CD4-positive, alpha-beta T cell (primary cell): ENCODE measurements at regions not wholly inside any gene's neighbourhood (a gene's known extent, or its start where the extent isn't known, plus 50 kb on each side); places are given as distances from the start of the nearest gene placed in this dataset.

Experiments
- ATAC-seq: fragments of 200-7000 bp; cut with Tn5 transposase; one replicate; pipeline ENCODE4 v1.10.0; 2022; ENCODE audit warnings: mild to moderate bottlenecking; ENCODE audit not compliant: poor library complexity
- CTCF ChIA-PET: fragments of 350-600 bp; sonication (Branson Sonifier 250); formaldehyde crosslinking; loops from one replicate; lab custom pipeline; 2021; ENCODE audit warnings: antibody characterized with exemption, inconsistent platforms; lab: Charles Lee
- POLR2A ChIA-PET: fragments of 350-600 bp; sonication (Branson Sonifier 250); formaldehyde crosslinking; loops from one replicate; lab custom pipeline; 2021; ENCODE audit warnings: antibody characterized with exemption, inconsistent platforms; lab: Charles Lee
- DNase-seq, 14 experiments: peaks; one replicate each; pipeline ENCODE4 v3.0.0-alpha.2; 2013 to 2020; ENCODE audit warnings: mixed read lengths in 2 of 14
- H3K27ac ChIP-seq, 2 donors: one replicate each; pipeline versions ENCODE4 v1.5.1 to v1.7.0; 2013; ENCODE audit warnings: low read length in 2 of 2, low read depth in 1 of 2, mild to moderate bottlenecking in 1 of 2
- H3K27me3 ChIP-seq, 2 experiments: 1 replicate in 1 of 2; 2 replicates in 1 of 2; pipeline versions ENCODE4 v1.6.1 to v1.7.0; 2013; ENCODE audit warnings: low read length in 2 of 2, control low read depth in 1 of 2, mild to moderate bottlenecking in 1 of 2, moderate library complexity in 1 of 2; ENCODE audit not compliant: insufficient read depth in 2 of 2, control insufficient read depth in 1 of 2
- H3K36me3 ChIP-seq: one replicate; pipeline ENCODE4 v1.6.1; 2013; ENCODE audit warnings: low read length, control low read depth; ENCODE audit not compliant: insufficient read depth
- H3K4me1 ChIP-seq: one replicate; pipeline ENCODE4 v1.6.1; 2013; ENCODE audit warnings: low read length, control low read depth; ENCODE audit not compliant: insufficient read depth
- H3K4me3 ChIP-seq: one replicate; pipeline ENCODE4 v1.5.1; 2013; ENCODE audit warnings: mild to moderate bottlenecking, low read length, moderate library complexity
- H3K9me3 ChIP-seq, 2 experiments: 1 replicate in 1 of 2; 2 replicates in 1 of 2; pipeline versions ENCODE4 v1.6.1 to v1.7.0; 2013; ENCODE audit warnings: low read length in 2 of 2, mild to moderate bottlenecking in 2 of 2, control low read depth in 1 of 2, moderate library complexity in 1 of 2; ENCODE audit not compliant: control insufficient read depth in 1 of 2, insufficient read depth in 1 of 2
- H3K27ac Mint-ChIP-seq: one replicate; pipeline ENCODE4 v1.8.0; 2020; ENCODE audit warnings: mixed read lengths
- H3K27me3 Mint-ChIP-seq: one replicate; pipeline ENCODE4 v1.8.0; 2021; ENCODE audit warnings: mixed read lengths
- H3K36me3 Mint-ChIP-seq: one replicate; pipeline ENCODE4 v1.8.0; 2021; ENCODE audit warnings: low read depth, mixed read lengths
- H3K4me1 Mint-ChIP-seq: one replicate; pipeline ENCODE4 v1.8.0; 2021; ENCODE audit warnings: low read depth, mixed read lengths
- H3K4me3 Mint-ChIP-seq: one replicate; pipeline ENCODE4 v1.8.0; 2020; ENCODE audit warnings: mild to moderate bottlenecking, mixed read lengths
- H3K9me3 Mint-ChIP-seq: one replicate; pipeline ENCODE4 v1.8.0; 2020; ENCODE audit warnings: mixed read lengths
- intact Hi-C, 2 experiments: fragments of 100-400 bp; cut with DNase I in 1 of 2; cut with micrococcal nuclease in 1 of 2; formaldehyde crosslinking; loops; one replicate each; pipeline versions ENCODE4 v1.15.1 to v1.9.0; 2023 to 2025; cut with DNase I, micrococcal nuclease
- TF ChIP-seq, protein P1 (sequence below): fragments of 200-600 bp; IDR thresholded peaks from one replicate; pipeline ENCODE4 v1.8.0; 2022; ENCODE audit warnings: antibody characterized with exemption, mild to moderate bottlenecking

DNA sequence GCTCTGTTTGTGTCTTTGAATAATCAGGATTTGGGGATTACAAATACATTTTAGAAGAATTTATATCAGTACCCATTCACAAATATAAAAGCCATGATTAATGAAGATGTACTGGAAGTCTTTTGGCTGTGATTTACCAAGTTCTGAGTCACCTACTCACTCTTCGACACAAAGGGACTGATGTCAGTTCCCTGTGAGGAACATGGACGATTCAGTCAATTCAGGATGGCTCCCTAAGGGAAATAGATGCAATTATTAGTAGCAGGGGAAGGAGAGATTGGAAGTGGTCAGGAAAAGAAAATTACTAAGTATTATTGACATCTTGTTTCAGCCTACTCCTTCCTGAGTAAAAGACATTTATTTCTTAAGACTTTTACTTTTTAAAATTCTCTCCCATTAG, 550.7 kb upstream of the SLIT2 start:
- intact Hi-C loops, result no loop called here
- H3K9me3 Mint-ChIP-seq, result peaks cover 19% of the 10 kb centered on the region
- no peak overlapping the region for H3K4me3 Mint-ChIP-seq
- no peak overlapping the region for H3K27ac ChIP-seq
- H3K27me3 Mint-ChIP-seq, result no peaks in the 10 kb centered on the region
- no peaks in the 10 kb centered on the region for H3K9me3 ChIP-seq
- CTCF ChIA-PET, result no interaction called here
- no peaks in the 10 kb centered on the region for H3K36me3 ChIP-seq
- ATAC-seq (no peak), DNase-seq (no peak)
- TF ChIP-seq, protein P1, sequence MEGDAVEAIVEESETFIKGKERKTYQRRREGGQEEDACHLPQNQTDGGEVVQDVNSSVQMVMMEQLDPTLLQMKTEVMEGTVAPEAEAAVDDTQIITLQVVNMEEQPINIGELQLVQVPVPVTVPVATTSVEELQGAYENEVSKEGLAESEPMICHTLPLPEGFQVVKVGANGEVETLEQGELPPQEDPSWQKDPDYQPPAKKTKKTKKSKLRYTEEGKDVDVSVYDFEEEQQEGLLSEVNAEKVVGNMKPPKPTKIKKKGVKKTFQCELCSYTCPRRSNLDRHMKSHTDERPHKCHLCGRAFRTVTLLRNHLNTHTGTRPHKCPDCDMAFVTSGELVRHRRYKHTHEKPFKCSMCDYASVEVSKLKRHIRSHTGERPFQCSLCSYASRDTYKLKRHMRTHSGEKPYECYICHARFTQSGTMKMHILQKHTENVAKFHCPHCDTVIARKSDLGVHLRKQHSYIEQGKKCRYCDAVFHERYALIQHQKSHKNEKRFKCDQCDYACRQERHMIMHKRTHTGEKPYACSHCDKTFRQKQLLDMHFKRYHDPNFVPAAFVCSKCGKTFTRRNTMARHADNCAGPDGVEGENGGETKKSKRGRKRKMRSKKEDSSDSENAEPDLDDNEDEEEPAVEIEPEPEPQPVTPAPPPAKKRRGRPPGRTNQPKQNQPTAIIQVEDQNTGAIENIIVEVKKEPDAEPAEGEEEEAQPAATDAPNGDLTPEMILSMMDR, result no peak
- no peaks in the 10 kb centered on the region for H3K36me3 Mint-ChIP-seq
- H3K4me3 ChIP-seq, result no peak overlapping the region
- H3K27me3 ChIP-seq, result no peaks in the 10 kb centered on the region
- POLR2A ChIA-PET, result no interaction called here
- no peak overlapping the region for H3K27ac Mint-ChIP-seq
- no peaks in the 10 kb centered on the region for H3K4me1 Mint-ChIP-seq
- no peaks in the 10 kb centered on the region for H3K4me1 ChIP-seq

DNA sequence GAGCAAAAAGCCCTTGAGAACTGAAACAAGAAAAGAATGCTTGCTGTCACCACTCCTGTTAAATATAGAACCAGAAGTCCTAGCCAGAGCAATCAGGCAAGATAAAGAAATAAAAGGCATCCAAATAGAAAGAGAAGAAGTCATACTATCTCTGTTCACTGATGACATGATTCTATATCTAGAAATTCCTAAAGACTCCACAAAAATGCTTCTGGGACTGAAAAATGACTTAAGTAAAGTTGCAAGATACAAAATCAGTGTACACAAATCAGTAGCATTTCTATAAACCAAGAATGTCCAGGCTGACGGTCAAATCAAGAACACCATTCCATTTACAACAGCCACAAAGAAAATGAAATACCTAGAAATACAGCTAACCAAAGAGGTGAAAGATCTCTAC, 552.7 kb upstream of the SLIT2 start:
- Mint-ChIP-seq H3K4me1 (no peaks in the 10 kb centered on the region), H3K27me3 (no peaks in the 10 kb centered on the region), H3K36me3 (no peaks in the 10 kb centered on the region), H3K4me3 (no peak overlapping the region), H3K9me3 (peaks cover 17% of the 10 kb centered on the region), H3K27ac (no peak overlapping the region)
- DNase-seq (no peak), ATAC-seq (no peak)
- Histone ChIP-seq H3K36me3 (no peaks in the 10 kb centered on the region), H3K4me1 (no peaks in the 10 kb centered on the region), H3K27ac (no peak overlapping the region), H3K4me3 (no peak overlapping the region), H3K9me3 (peaks cover 0 to 4% of the 10 kb centered on the region in 2 experiments), H3K27me3 (no peaks in the 10 kb centered on the region)
- ChIA-PET POLR2A (no interaction called here), CTCF (no interaction called here)
- TF ChIP-seq, protein P1, result no peak
- intact Hi-C loops, result no loop called here

DNA sequence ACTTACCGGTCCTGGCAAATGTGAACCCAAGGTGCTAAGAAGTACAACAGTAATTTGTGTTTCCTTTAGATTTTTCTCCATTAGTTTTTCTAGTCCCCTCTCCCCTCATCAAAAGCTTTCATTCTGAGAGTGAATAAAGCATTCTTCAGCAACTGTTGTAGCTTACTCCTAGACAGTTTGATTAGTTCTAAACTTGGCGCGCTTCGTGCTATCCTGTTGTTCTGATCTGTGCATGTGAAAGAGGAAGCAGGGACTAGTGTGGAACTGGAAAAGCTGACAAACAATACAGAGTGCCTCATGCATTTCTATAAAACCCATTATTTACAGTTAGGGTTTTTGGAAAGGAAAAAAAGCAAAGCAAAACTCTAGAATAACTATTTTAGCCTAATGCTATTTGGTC, 556.9 kb upstream of the SLIT2 start:
- peaks cover 0 to 4% of the 10 kb centered on the region in 2 experiments for H3K9me3 ChIP-seq
- Mint-ChIP-seq H3K27ac (no peak overlapping the region), H3K4me1 (no peaks in the 10 kb centered on the region), H3K4me3 (no peak overlapping the region), H3K36me3 (no peaks in the 10 kb centered on the region), H3K9me3 (peaks cover 17% of the 10 kb centered on the region), H3K27me3 (no peaks in the 10 kb centered on the region)
- no peak for ATAC-seq
- H3K27me3 ChIP-seq, result no peaks in the 10 kb centered on the region
- H3K27ac ChIP-seq, result no peak overlapping the region
- no peak overlapping the region for H3K4me3 ChIP-seq
- DNase-seq, result no peak
- intact Hi-C loops, result no loop called here
- TF ChIP-seq, protein P1, result no peak
- ChIA-PET POLR2A (no interaction called here), CTCF (no interaction called here)
- H3K36me3 ChIP-seq, result no peaks in the 10 kb centered on the region
- no peaks in the 10 kb centered on the region for H3K4me1 ChIP-seq
